Testis (tissue), 2 donors: ENCODE measurements at regions not wholly inside any gene's neighbourhood (a gene's known extent, or its start where the extent isn't known, plus 50 kb on each side); places are given as distances from the start of the nearest gene placed in this dataset.

ENCODE experiments used
- DNase-seq: peaks from one replicate; pipeline ENCODE4 v3.0.0-alpha.2; 2019
- H3K27ac ChIP-seq, 2 donors: fragments of 200-600 bp; sonication (generic); one replicate each; pipeline ENCODE4 v1.5.1; 2019
- H3K27me3 ChIP-seq: fragments of 200-600 bp; sonication (generic); one replicate; pipeline ENCODE4 v1.5.1; 2019
- H3K36me3 ChIP-seq: fragments of 200-600 bp; sonication (generic); one replicate; pipeline ENCODE4 v1.5.1; 2017; ENCODE audit warnings: low read depth; ENCODE audit errors: missing control alignments
- H3K4me1 ChIP-seq: fragments of 200-600 bp; sonication (generic); one replicate; pipeline ENCODE4 v1.5.1; 2019
- H3K4me3 ChIP-seq, 2 donors: fragments of 200-600 bp; sonication (generic); one replicate each; pipeline ENCODE4 v1.5.1; 2017 to 2019
- H3K9me3 ChIP-seq: fragments of 200-600 bp; sonication (generic); one replicate; pipeline ENCODE4 v1.5.1; 2017
- POLR2A ChIP-seq: fragments of 450-650 bp; IDR thresholded peaks from one replicate; pipeline ENCODE4 v1.6.1; 2017; ENCODE audit warnings: antibody characterized with exemption, mild to moderate bottlenecking, moderate library complexity
- WGBS, 2 donors: methylation state at CpG; one replicate each; pipeline ENCODE4 v1.1.5; 2018; 5-methylcytosine and 5-hydroxymethylcytosine counted together
- intact Hi-C: fragments of 100-400 bp; cut with DNase I; formaldehyde crosslinking; loops from one replicate; pipeline ENCODE4 v1.15.1; 2023; ENCODE audit warnings: low total_unique reads
- TF ChIP-seq, protein P1 (sequence below), 3 experiments: fragments of 450-650 bp in 2 of 3; fragments of 200-600 bp in 1 of 3; sonication (generic) in 1 of 3; IDR thresholded peaks; one replicate each; pipeline ENCODE4 v1.5.1; 2016 to 2019; ENCODE audit warnings: antibody characterized with exemption in 3 of 3, mild to moderate bottlenecking in 2 of 3, moderate library complexity in 1 of 3

DNA sequence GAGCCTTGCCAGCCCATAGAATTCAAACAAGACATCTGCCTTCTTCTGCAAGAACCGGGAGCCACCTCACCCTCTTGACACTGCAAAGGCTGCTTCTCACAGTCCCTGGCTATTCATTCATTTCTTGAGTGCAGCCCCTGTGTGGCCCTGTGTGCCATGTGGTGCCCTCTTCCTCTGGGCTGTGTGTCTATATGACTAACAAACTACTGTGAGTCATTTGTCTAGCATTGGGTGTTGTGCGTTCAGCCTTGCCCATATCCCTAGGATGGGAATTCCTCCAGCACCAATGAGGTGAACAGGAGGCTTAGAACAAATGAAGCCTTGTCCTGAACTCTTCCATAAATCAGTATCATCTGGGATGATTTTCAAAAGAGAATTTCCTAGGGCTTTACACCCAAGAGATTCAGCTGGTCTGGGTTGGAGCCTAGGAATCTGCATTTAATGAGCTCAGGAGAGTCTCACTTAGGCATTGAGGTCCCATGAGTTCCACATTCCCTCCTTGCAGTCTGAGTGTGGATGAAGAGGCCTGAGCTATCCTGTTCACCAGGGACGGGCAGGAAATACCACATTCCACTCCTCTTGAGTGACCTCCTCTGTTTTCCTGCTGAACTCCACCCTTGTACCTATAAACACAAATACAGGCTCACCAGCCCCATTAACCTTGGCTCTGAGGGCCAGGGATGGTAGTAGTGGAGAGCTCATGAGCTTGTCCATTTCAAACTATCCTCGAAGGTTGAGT, 308.7 kb upstream of the N4BP1 start:
- TF ChIP-seq POLR2A = no peak
- TF ChIP-seq, protein P1, sequence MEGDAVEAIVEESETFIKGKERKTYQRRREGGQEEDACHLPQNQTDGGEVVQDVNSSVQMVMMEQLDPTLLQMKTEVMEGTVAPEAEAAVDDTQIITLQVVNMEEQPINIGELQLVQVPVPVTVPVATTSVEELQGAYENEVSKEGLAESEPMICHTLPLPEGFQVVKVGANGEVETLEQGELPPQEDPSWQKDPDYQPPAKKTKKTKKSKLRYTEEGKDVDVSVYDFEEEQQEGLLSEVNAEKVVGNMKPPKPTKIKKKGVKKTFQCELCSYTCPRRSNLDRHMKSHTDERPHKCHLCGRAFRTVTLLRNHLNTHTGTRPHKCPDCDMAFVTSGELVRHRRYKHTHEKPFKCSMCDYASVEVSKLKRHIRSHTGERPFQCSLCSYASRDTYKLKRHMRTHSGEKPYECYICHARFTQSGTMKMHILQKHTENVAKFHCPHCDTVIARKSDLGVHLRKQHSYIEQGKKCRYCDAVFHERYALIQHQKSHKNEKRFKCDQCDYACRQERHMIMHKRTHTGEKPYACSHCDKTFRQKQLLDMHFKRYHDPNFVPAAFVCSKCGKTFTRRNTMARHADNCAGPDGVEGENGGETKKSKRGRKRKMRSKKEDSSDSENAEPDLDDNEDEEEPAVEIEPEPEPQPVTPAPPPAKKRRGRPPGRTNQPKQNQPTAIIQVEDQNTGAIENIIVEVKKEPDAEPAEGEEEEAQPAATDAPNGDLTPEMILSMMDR (IDR thresholded peaks at IDR 0.05) = no peak
- WGBS, 2 donors = 76 to 84% methylated on average over 4 of the region's 4 CpGs
- Histone ChIP-seq H3K27me3 (no peaks in the 10 kb centered on the region), H3K4me3 (no peak overlapping the region), H3K36me3 (no peaks in the 10 kb centered on the region), H3K27ac (no peak overlapping the region), H3K4me1 (no peaks in the 10 kb centered on the region), H3K9me3 (no peaks in the 10 kb centered on the region)
- DNase-seq = no peak
- intact Hi-C loops = no loop called here

DNA sequence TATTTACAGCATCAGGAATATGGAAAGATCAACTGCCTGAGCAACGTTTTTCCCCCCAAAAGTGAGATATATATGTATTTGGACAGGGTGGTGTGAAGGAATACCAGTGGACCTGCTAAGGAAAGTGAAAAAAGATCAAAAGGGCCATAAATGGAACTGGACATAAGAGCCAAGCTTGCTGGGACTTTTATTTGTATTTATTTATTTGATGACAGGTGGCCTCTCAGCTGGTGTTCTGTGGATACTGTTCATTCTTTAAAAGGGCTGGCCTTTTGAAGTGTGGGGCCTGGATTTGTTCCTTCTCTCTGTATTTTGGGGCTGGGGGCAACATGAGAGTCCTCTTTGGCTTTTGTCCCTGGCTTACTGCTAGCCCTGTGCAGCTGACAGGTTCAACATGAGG, 306.6 kb upstream of the N4BP1 start:
- Histone ChIP-seq H3K27ac (no peak overlapping the region), H3K4me3 (no peak overlapping the region), H3K36me3 (no peaks in the 10 kb centered on the region), H3K27me3 (no peaks in the 10 kb centered on the region), H3K9me3 (no peaks in the 10 kb centered on the region), H3K4me1 (no peaks in the 10 kb centered on the region)
- no peak for DNase-seq
- intact Hi-C loops = no loop called here
- TF ChIP-seq, protein P1 (IDR thresholded peaks at IDR 0.05) = no peak
- 37 to 48% methylated on average over 1 of the region's 1 CpG for WGBS, 2 donors

GRCh38 chr16:48914070-48914469, 304.1 kb upstream of the N4BP1 start:
- Histone ChIP-seq H3K27me3 (no peaks in the 10 kb centered on the region), H3K4me1 (no peaks in the 10 kb centered on the region), H3K36me3 (no peaks in the 10 kb centered on the region), H3K9me3 (no peaks in the 10 kb centered on the region), H3K27ac (no peak overlapping the region), H3K4me3 (no peak overlapping the region)
- no peak for DNase-seq
- TF ChIP-seq POLR2A = no peak
- TF ChIP-seq, protein P1 (IDR thresholded peaks at IDR 0.05) = no peak
- 71 to 80% methylated on average over 3 of the region's 3 CpGs for WGBS, 2 donors
- intact Hi-C loops = no loop called here

DNA sequence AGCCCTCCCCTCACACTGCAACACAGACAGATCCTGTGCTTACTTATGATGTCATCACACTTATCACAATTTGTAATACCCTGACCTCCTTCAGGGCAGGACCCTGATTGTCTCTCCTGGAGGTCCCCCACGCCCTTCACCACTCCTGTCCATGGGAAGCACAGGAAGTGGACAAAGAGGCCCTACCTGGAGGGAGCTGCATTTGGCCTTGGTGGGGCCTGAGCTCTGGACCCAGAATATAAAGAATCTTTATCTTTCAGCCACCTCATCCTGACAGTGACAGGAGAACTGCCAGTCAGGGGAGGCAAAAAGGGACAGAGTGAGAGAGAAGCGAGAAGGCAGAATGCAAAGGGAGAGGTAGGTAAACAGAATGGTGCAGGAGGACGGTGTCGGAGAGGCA, 303.4 kb upstream of the N4BP1 start:
- Histone ChIP-seq H3K36me3 (no peaks in the 10 kb centered on the region), H3K4me1 (no peaks in the 10 kb centered on the region), H3K27me3 (no peaks in the 10 kb centered on the region), H3K9me3 (no peaks in the 10 kb centered on the region), H3K27ac (no peak overlapping the region), H3K4me3 (no peak overlapping the region)
- no peak for DNase-seq
- TF ChIP-seq, protein P1 (IDR thresholded peaks at IDR 0.05) = no peak
- TF ChIP-seq POLR2A = no peak
- 79 to 86% methylated on average over 4 of the region's 4 CpGs for WGBS, 2 donors
- intact Hi-C loops = no loop called here

DNA sequence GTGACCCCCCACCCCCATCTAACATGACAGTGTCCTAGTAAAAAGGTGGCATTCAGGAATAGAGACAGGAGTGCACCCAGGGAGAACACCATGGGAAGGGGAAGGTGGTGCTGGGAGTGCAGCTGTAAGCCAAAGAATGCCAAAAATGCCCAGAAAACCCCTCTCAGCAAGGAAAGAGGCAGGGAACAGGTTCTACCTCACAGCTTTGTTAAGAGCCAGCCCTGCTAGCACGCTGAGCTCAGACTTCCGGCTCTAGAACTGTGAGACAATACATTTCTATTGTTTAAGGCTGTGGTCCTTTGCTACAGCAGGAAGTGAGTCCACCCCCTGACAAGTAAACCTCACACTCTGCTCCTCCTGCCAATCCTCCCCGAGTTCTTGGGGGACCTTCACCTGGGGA, 302.4 kb upstream of the N4BP1 start:
- intact Hi-C loops = no loop called here
- 63 to 66% methylated on average over 3 of the region's 3 CpGs for WGBS, 2 donors
- no peak for DNase-seq

More for the DNA sequence above, 302.4 kb upstream of the N4BP1 start:
- no peaks in the 10 kb centered on the region for H3K9me3 ChIP-seq
- H3K36me3 ChIP-seq = no peaks in the 10 kb centered on the region
- no peak overlapping the region for H3K27ac ChIP-seq
- no peak overlapping the region for H3K4me3 ChIP-seq
- no peaks in the 10 kb centered on the region for H3K27me3 ChIP-seq
- H3K4me1 ChIP-seq = no peaks in the 10 kb centered on the region
- no peak for TF ChIP-seq POLR2A
- TF ChIP-seq, protein P1 (IDR thresholded peaks at IDR 0.05) = no peak
